ENCODE measurements at regions not wholly inside any gene's neighbourhood (a gene's known extent, or its start where the extent isn't known, plus 50 kb on each side); places are given as distances from the start of the nearest gene placed in this dataset.

- no peak for DNase-seq (ENCODE audit: low read depth)
Measured at GRCh38 chr9:80061096-80061495, 489.3 kb downstream of the TLE4 start.

GRCh38 chr9:80059979-80060378, 488.2 kb downstream of the TLE4 start:
- no peak for DNase-seq (ENCODE audit: low read depth)

GRCh38 chr9:80059191-80059590, 487.4 kb downstream of the TLE4 start:
- no peak for DNase-seq (ENCODE audit: low read depth)

- DNase-seq (ENCODE audit: low read depth), result no peak
Measured at GRCh38 chr9:80052830-80053229, 481.1 kb downstream of the TLE4 start.

- peak; percentile 12 for DNase-seq (ENCODE audit: low read depth)
Measured at GRCh38 chr9:80049096-80049782, 477.5 kb downstream of the TLE4 start.

GRCh38 chr9:80046481-80046880, 474.7 kb downstream of the TLE4 start:
- no peak for DNase-seq (ENCODE audit: low read depth)

- DNase-seq (ENCODE audit: low read depth), result no peak
Measured at GRCh38 chr9:80041821-80042220, 470.1 kb downstream of the TLE4 start.

- DNase-seq (ENCODE audit: low read depth), result no peak
Measured at GRCh38 chr9:80040457-80040856, 468.7 kb downstream of the TLE4 start.

- DNase-seq (ENCODE audit: low read depth), result no peak
Measured at GRCh38 chr9:80030801-80031200, 459.0 kb downstream of the TLE4 start.

- no peak for DNase-seq (ENCODE audit: low read depth)
Measured at GRCh38 chr9:80028501-80028900, 456.7 kb downstream of the TLE4 start.

GRCh38 chr9:80025796-80026520, 454.2 kb downstream of the TLE4 start:
- DNase-seq (ENCODE audit: low read depth), result no peak

GRCh38 chr9:80025131-80025530, 453.4 kb downstream of the TLE4 start:
- DNase-seq (ENCODE audit: low read depth), result no peak

- no peak for DNase-seq (ENCODE audit: low read depth)
Measured at GRCh38 chr9:80020530-80020929, 448.8 kb downstream of the TLE4 start.

- DNase-seq (ENCODE audit: low read depth), result no peak
Measured at GRCh38 chr9:80020056-80020455, 448.3 kb downstream of the TLE4 start.

GRCh38 chr9:80013891-80014290, 442.1 kb downstream of the TLE4 start:
- no peak for DNase-seq (ENCODE audit: low read depth)

- DNase-seq (ENCODE audit: low read depth), result no peak
Measured at GRCh38 chr9:80012557-80013330, 441.0 kb downstream of the TLE4 start.

- no peak for DNase-seq (ENCODE audit: low read depth)
Measured at GRCh38 chr9:80009204-80009603, 437.4 kb downstream of the TLE4 start.

- DNase-seq (ENCODE audit: low read depth), result no peak
Measured at GRCh38 chr9:80004714-80005113, 432.9 kb downstream of the TLE4 start.

GRCh38 chr9:79990536-79990935, 418.8 kb downstream of the TLE4 start:
- no peak for DNase-seq (ENCODE audit: low read depth)

- DNase-seq (ENCODE audit: low read depth), result no peak
Measured at GRCh38 chr9:79989079-79989478, 417.3 kb downstream of the TLE4 start.

GRCh38 chr9:79988126-79988525, 416.4 kb downstream of the TLE4 start:
- no peak for DNase-seq (ENCODE audit: low read depth)

- DNase-seq (ENCODE audit: low read depth), result no peak
Measured at GRCh38 chr9:79986437-79986836, 414.7 kb downstream of the TLE4 start.

- DNase-seq (ENCODE audit: low read depth), result no peak
Measured at GRCh38 chr9:79985772-79986171, 414.0 kb downstream of the TLE4 start.
